AG09319 (cell line): ENCODE measurements at regions not wholly inside any gene's neighbourhood (a gene's known extent, or its start where the extent isn't known, plus 50 kb on each side); places are given as distances from the start of the nearest gene placed in this dataset.
"Not testable (repeated sequence)": the region's sequence is repeated elsewhere in the genome, so short reads cannot be mapped to it uniquely, and the experiment has no call there.

Source experiments
- DNase-seq: peaks from one replicate; pipeline ENCODE4 v3.0.0-alpha.2; 2010; ENCODE audit warnings: low read depth; ENCODE audit errors: extremely low read depth
- CTCF ChIP-seq: IDR thresholded peaks from 2 replicates; pipeline ENCODE4 v1.5.1; 2011; ENCODE audit warnings: low read depth, mild to moderate bottlenecking, inconsistent platforms, low read length, moderate library complexity

GRCh38 chr19:31470952-31471351 is 121.7 kb upstream of the TSHZ3 start:
- no peak for DNase-seq
- TF ChIP-seq CTCF = no peak

GRCh38 chr19:31478241-31478640 is 129.0 kb upstream of the TSHZ3 start:
- DNase-seq = no peak
- TF ChIP-seq CTCF = no peak

- TF ChIP-seq CTCF = no peak
- DNase-seq = no peak
These were observed 134.1 kb upstream of the TSHZ3 start for GRCh38 chr19:31483226-31483857.

GRCh38 chr19:31484858-31485410 is 135.7 kb upstream of the TSHZ3 start:
- DNase-seq = not testable (repeated sequence)

- no peak for DNase-seq
- no peak for TF ChIP-seq CTCF
These were observed 136.2 kb upstream of the TSHZ3 start for GRCh38 chr19:31485472-31485871.

GRCh38 chr19:31491242-31491641 is 142.0 kb upstream of the TSHZ3 start:
- no peak for DNase-seq
- TF ChIP-seq CTCF = no peak

GRCh38 chr19:31492050-31492449 is 142.8 kb upstream of the TSHZ3 start:
- DNase-seq = no peak
- TF ChIP-seq CTCF = no peak

- TF ChIP-seq CTCF = no peak
- no peak for DNase-seq
These were observed 146.8 kb upstream of the TSHZ3 start for GRCh38 chr19:31496076-31496475.
